Left lung (tissue), 4 donors: ENCODE measurements at regions not wholly inside any gene's neighbourhood (a gene's known extent, or its start where the extent isn't known, plus 50 kb on each side); places are given as distances from the start of the nearest gene placed in this dataset.

Experiments used
- ATAC-seq: fragments of 200-7000 bp; cut with Tn5 transposase; one replicate; pipeline ENCODE4 v1.9.1; 2020; ENCODE audit warnings: moderate library complexity
- DNase-seq, 4 donors: peaks; one replicate each; pipeline ENCODE4 v3.0.0-alpha.2; 2013 to 2020
- H3K27ac ChIP-seq, 2 donors: fragments of 200-600 bp; sonication (generic) in 1 of 2; one replicate each; pipeline versions ENCODE4 v1.5.0 to v1.8.0; 2020 to 2021
- H3K27me3 ChIP-seq, 2 donors: fragments of 200-600 bp; sonication (generic) in 1 of 2; one replicate each; pipeline versions ENCODE4 v1.5.0 to v1.8.0; 2020 to 2021
- H3K36me3 ChIP-seq, 2 donors: fragments of 200-600 bp; sonication (generic) in 1 of 2; one replicate each; pipeline versions ENCODE4 v1.5.0 to v1.8.0; 2020 to 2021
- H3K4me1 ChIP-seq, 2 donors: fragments of 200-600 bp; one replicate each; pipeline ENCODE4 v1.8.0; 2021
- H3K4me3 ChIP-seq, 2 donors: fragments of 200-600 bp; sonication (generic) in 1 of 2; one replicate each; pipeline versions ENCODE4 v1.5.0 to v1.8.0; 2020 to 2021; ENCODE audit warnings: mild to moderate bottlenecking in 1 of 2
- H3K9me3 ChIP-seq, 2 donors: fragments of 200-600 bp; sonication (generic) in 1 of 2; one replicate each; pipeline versions ENCODE4 v1.5.0 to v1.8.0; 2020 to 2021
- CTCF ChIP-seq, 2 donors: fragments of 200-600 bp; sonication (generic) in 1 of 2; IDR thresholded peaks; one replicate each; pipeline versions ENCODE4 v1.5.0 to v1.8.0; 2021; ENCODE audit warnings: antibody characterized with exemption in 2 of 2
- intact Hi-C, 2 donors: fragments of 100-400 bp; cut with DNase I; formaldehyde crosslinking; loops; one replicate each; pipeline versions ENCODE4 v1.11.2 to v1.14.2; 2022
- donor health status: DM: no; HTN: yes; CAD: no.
- donor health status: DM: no; HTN: no; CAD: no.

DNA sequence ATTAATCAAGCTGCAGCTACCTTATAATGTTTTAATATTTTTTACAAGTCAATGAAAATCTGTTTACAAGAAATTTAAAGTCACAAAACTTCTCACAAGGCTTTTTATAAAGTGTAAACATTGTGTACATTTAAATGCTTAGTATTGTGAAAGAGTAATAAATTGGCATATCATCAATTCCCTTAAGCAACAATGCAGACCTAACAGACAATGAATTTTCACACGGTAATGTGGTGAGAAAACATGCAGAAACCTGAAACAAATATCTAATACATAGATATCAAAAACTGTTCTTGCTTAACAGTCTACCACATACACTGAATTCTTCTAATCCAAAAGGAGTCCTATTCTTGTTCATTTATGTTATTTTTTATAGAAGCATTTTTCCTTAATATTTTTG is 220.7 kb downstream of the CRPPA start:
- ATAC-seq (no peak), DNase-seq (no peak)
- no peak overlapping the region for H3K4me3 ChIP-seq
- no peak overlapping the region for H3K27ac ChIP-seq
- intact Hi-C loops = no loop called here
- no peaks in the 10 kb centered on the region for H3K27me3 ChIP-seq
- no peaks in the 10 kb centered on the region for H3K4me1 ChIP-seq
- no peak for TF ChIP-seq CTCF (IDR thresholded peaks at IDR 0.05)
- H3K9me3 ChIP-seq = no peaks in the 10 kb centered on the region
- H3K36me3 ChIP-seq = no peaks in the 10 kb centered on the region

GRCh38 chr7:16193631-16194030 is 227.7 kb downstream of the CRPPA start:
- no peak overlapping the region for H3K27ac ChIP-seq
- DNase-seq (no peak), ATAC-seq (no peak)
- H3K27me3 ChIP-seq = no peaks in the 10 kb centered on the region
- intact Hi-C loops = no loop called here
- H3K9me3 ChIP-seq = no peaks in the 10 kb centered on the region
- H3K4me1 ChIP-seq = no peaks in the 10 kb centered on the region
- no peaks in the 10 kb centered on the region for H3K36me3 ChIP-seq
- H3K4me3 ChIP-seq = no peak overlapping the region
- no peak for TF ChIP-seq CTCF (IDR thresholded peaks at IDR 0.05)

- H3K27me3 ChIP-seq = no peaks in the 10 kb centered on the region
- no peak for DNase-seq
- no peak for TF ChIP-seq CTCF (IDR thresholded peaks at IDR 0.05)
- H3K4me3 ChIP-seq = no peak overlapping the region
- no peaks in the 10 kb centered on the region for H3K4me1 ChIP-seq
- no peaks in the 10 kb centered on the region for H3K36me3 ChIP-seq
- intact Hi-C loops = no loop called here
- ATAC-seq = no peak
- H3K9me3 ChIP-seq = no peaks in the 10 kb centered on the region
- H3K27ac ChIP-seq = no peak overlapping the region
Measured at GRCh38 chr7:16189026-16189715, 232.2 kb downstream of the CRPPA start.

GRCh38 chr7:16187131-16187530 is 234.2 kb downstream of the CRPPA start:
- H3K27me3 ChIP-seq = no peaks in the 10 kb centered on the region
- no peak for TF ChIP-seq CTCF (IDR thresholded peaks at IDR 0.05)
- ATAC-seq (no peak), DNase-seq (no peak)
- no peaks in the 10 kb centered on the region for H3K4me1 ChIP-seq
- no peak overlapping the region for H3K4me3 ChIP-seq
- H3K9me3 ChIP-seq = no peaks in the 10 kb centered on the region
- H3K36me3 ChIP-seq = no peaks in the 10 kb centered on the region
- intact Hi-C loops = no loop called here
- H3K27ac ChIP-seq = no peak overlapping the region

- Histone ChIP-seq H3K27me3 (no peaks in the 10 kb centered on the region), H3K27ac (no peak overlapping the region), H3K36me3 (no peaks in the 10 kb centered on the region), H3K4me3 (no peak overlapping the region), H3K4me1 (no peaks in the 10 kb centered on the region), H3K9me3 (no peaks in the 10 kb centered on the region)
- intact Hi-C loops = no loop called here
- ATAC-seq (no peak), DNase-seq (no peak)
- no peak for TF ChIP-seq CTCF (IDR thresholded peaks at IDR 0.05)
Measured at GRCh38 chr7:16178585-16178984, 242.8 kb downstream of the CRPPA start.
